ENCODE measurements at regions not wholly inside any gene's neighbourhood (a gene's known extent, or its start where the extent isn't known, plus 50 kb on each side); places are given as distances from the start of the nearest gene placed in this dataset.

DNA sequence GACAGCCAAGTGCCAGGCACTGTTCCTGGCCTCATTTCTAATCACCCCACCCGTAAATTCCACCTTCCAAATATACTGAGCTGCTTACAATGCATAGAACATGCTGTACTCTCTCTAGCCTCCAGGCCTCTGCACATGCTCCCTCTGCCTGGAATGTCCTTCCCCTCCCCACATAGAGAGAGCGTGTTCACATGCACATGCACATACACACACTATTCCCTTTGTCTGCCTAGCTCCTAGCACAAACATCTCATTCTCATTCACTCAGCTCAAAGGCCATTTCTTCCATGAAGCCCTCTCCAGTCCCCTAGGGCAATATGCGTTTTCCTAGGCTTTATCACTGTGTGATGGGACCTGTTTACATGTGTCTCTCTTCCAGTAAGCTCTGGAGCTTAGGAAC is 144.6 kb downstream of the WT1 start (continued):
- TF ChIP-seq, protein P1, sequence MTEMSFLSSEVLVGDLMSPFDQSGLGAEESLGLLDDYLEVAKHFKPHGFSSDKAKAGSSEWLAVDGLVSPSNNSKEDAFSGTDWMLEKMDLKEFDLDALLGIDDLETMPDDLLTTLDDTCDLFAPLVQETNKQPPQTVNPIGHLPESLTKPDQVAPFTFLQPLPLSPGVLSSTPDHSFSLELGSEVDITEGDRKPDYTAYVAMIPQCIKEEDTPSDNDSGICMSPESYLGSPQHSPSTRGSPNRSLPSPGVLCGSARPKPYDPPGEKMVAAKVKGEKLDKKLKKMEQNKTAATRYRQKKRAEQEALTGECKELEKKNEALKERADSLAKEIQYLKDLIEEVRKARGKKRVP (CRISPR knock-in tag; IDR thresholded peaks at IDR 0.05) = no peak
- TF ChIP-seq ZNF451 (CRISPR knock-in tag; IDR thresholded peaks at IDR 0.05) = no peak
- TF ChIP-seq, protein P2, sequence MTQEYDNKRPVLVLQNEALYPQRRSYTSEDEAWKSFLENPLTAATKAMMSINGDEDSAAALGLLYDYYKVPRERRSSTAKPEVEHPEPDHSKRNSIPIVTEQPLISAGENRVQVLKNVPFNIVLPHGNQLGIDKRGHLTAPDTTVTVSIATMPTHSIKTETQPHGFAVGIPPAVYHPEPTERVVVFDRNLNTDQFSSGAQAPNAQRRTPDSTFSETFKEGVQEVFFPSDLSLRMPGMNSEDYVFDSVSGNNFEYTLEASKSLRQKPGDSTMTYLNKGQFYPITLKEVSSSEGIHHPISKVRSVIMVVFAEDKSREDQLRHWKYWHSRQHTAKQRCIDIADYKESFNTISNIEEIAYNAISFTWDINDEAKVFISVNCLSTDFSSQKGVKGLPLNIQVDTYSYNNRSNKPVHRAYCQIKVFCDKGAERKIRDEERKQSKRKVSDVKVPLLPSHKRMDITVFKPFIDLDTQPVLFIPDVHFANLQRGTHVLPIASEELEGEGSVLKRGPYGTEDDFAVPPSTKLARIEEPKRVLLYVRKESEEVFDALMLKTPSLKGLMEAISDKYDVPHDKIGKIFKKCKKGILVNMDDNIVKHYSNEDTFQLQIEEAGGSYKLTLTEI (CRISPR knock-in tag; conservative IDR thresholded peaks at IDR 0.05) = no peak
- TF ChIP-seq KAT2B (IDR thresholded peaks at IDR 0.05; ENCODE audit: borderline replicate concordance, low read depth, low read length) = no peak
- no peak for TF ChIP-seq TBP (CRISPR knock-in tag; IDR thresholded peaks at IDR 0.05)
- no peak for TF ChIP-seq SNAI1 (CRISPR knock-in tag; IDR thresholded peaks at IDR 0.05; ENCODE audit: borderline replicate concordance)
- TF ChIP-seq HOXA5 (CRISPR knock-in tag; IDR thresholded peaks at IDR 0.05) = no peak
- 0 out of 2 replicates have a peak, but pooled peaks have one; percentile 23 for TF ChIP-seq SP5 (CRISPR knock-in tag; IDR thresholded peaks at IDR 0.05; ENCODE audit: borderline replicate concordance, low read depth)
- no peak for TF ChIP-seq CHD4 (IDR thresholded peaks at IDR 0.05; ENCODE audit: borderline replicate concordance, low read length)
- TF ChIP-seq, protein P3, sequence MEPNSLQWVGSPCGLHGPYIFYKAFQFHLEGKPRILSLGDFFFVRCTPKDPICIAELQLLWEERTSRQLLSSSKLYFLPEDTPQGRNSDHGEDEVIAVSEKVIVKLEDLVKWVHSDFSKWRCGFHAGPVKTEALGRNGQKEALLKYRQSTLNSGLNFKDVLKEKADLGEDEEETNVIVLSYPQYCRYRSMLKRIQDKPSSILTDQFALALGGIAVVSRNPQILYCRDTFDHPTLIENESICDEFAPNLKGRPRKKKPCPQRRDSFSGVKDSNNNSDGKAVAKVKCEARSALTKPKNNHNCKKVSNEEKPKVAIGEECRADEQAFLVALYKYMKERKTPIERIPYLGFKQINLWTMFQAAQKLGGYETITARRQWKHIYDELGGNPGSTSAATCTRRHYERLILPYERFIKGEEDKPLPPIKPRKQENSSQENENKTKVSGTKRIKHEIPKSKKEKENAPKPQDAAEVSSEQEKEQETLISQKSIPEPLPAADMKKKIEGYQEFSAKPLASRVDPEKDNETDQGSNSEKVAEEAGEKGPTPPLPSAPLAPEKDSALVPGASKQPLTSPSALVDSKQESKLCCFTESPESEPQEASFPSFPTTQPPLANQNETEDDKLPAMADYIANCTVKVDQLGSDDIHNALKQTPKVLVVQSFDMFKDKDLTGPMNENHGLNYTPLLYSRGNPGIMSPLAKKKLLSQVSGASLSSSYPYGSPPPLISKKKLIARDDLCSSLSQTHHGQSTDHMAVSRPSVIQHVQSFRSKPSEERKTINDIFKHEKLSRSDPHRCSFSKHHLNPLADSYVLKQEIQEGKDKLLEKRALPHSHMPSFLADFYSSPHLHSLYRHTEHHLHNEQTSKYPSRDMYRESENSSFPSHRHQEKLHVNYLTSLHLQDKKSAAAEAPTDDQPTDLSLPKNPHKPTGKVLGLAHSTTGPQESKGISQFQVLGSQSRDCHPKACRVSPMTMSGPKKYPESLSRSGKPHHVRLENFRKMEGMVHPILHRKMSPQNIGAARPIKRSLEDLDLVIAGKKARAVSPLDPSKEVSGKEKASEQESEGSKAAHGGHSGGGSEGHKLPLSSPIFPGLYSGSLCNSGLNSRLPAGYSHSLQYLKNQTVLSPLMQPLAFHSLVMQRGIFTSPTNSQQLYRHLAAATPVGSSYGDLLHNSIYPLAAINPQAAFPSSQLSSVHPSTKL (CRISPR knock-in tag; IDR thresholded peaks at IDR 0.05) = peak; percentile 81
- no peak for TF ChIP-seq KMT2A (CRISPR knock-in tag; IDR thresholded peaks at IDR 0.05)
- no peak for TF ChIP-seq TCF7L2 (IDR thresholded peaks at IDR 0.05; ENCODE audit: low read depth, low read length)
- no peak for TF ChIP-seq TBX2 (CRISPR knock-in tag; IDR thresholded peaks at IDR 0.05; ENCODE audit: borderline replicate concordance)
- TF ChIP-seq ZNF331 (CRISPR knock-in tag; IDR thresholded peaks at IDR 0.05) = no peak
- TF ChIP-seq ATM (IDR thresholded peaks at IDR 0.05; ENCODE audit: borderline replicate concordance) = no peak
- no peak for TF ChIP-seq KDM3A (CRISPR knock-in tag; IDR thresholded peaks at IDR 0.05; ENCODE audit: low read depth)
- no peak for TF ChIP-seq PTBP1 (IDR thresholded peaks at IDR 0.05; ENCODE audit: low read depth, low read length, poor library complexity, severe bottlenecking)
